Psoas muscle (tissue), 7 donors: ENCODE measurements at regions not wholly inside any gene's neighbourhood (a gene's known extent, or its start where the extent isn't known, plus 50 kb on each side); places are given as distances from the start of the nearest gene placed in this dataset.

ENCODE experiments used
- ATAC-seq, 4 donors: fragments of 200-7000 bp; cut with Tn5 transposase; one replicate each; pipeline ENCODE4 v1.9.1; 2020; ENCODE audit warnings: moderate library complexity in 3 of 4, mild to moderate bottlenecking in 2 of 4
- DNase-seq, 2 donors: peaks; one replicate each; pipeline ENCODE4 v3.0.0-alpha.2; 2020
- H3K27ac ChIP-seq: fragments of 200-600 bp; one replicate; pipeline ENCODE4 v1.8.0; 2022
- H3K27me3 ChIP-seq, 3 donors: fragments of 200-600 bp in 1 of 3; one replicate each; pipeline versions ENCODE4 v1.6.1 to v1.8.0; 2013 to 2022; ENCODE audit warnings: low read length in 2 of 3, mild to moderate bottlenecking in 2 of 3, moderate library complexity in 1 of 3; ENCODE audit not compliant: insufficient read depth in 3 of 3
- H3K36me3 ChIP-seq, 2 donors: fragments of 200-600 bp in 1 of 2; one replicate each; pipeline versions ENCODE4 v1.6.1 to v1.8.0; 2013 to 2022; ENCODE audit warnings: low read depth in 1 of 2, mild to moderate bottlenecking in 1 of 2, moderate library complexity in 1 of 2; ENCODE audit not compliant: insufficient read depth in 1 of 2
- H3K4me1 ChIP-seq: fragments of 200-600 bp; one replicate; pipeline ENCODE4 v1.8.0; 2022
- H3K4me3 ChIP-seq: fragments of 200-600 bp; one replicate; pipeline ENCODE4 v1.8.0; 2022; ENCODE audit warnings: mild to moderate bottlenecking
- H3K9me3 ChIP-seq: fragments of 200-600 bp; one replicate; pipeline ENCODE4 v1.8.0; 2022
- CTCF ChIP-seq: fragments of 200-600 bp; IDR thresholded peaks from one replicate; pipeline ENCODE4 v1.8.0; 2022; ENCODE audit warnings: antibody characterized with exemption
- WGBS, 3 donors: extraction: QIAGEN DNeasy Blood & Tissue Kit; methylation state at CpG; one replicate each; pipeline versions ENCODE4 v1.1.6 to v1.1.7; 2013; 5-methylcytosine and 5-hydroxymethylcytosine counted together
- intact Hi-C, 2 donors: fragments of 100-400 bp; cut with DNase I; formaldehyde crosslinking; loops; one replicate each; pipeline versions ENCODE4 v1.11.0 to v1.14.2; 2022
- donor health status: healthy with polysubstance abuse.
- donor health status: DM: no; HTN: no; CAD: no; lungs with moderate emphysema.
- donor health status: Bipolar disorder and iron deficiency.
- donor health status: healthy.
- donor health status: DM: yes; HTN: yes; CAD: no.
- donor health status: DM: no; HTN: no; CAD: no.
- donor health status: DM: yes; HTN: yes; CAD: no.

- WGBS, 3 donors, result 30 to 32% (median 31%) methylated on average over 4 of the region's 4 CpGs
- DNase-seq, result no peak
- Histone ChIP-seq H3K36me3 (no peaks in the 10 kb centered on the region), H3K27me3 (peaks cover 2 to 29% (median 2%) of the 10 kb centered on the region in 3 donors), H3K9me3 (no peaks in the 10 kb centered on the region), H3K27ac (no peak overlapping the region), H3K4me1 (no peaks in the 10 kb centered on the region), H3K4me3 (no peak overlapping the region)
- intact Hi-C loops, result no loop called here
- no peak for ATAC-seq
- no peak for TF ChIP-seq CTCF
Measured at GRCh38 chr15:60101416-60101815, 97.3 kb downstream of the FOXB1 start.

- Histone ChIP-seq H3K27ac (no peak overlapping the region), H3K9me3 (no peaks in the 10 kb centered on the region), H3K4me3 (no peak overlapping the region), H3K4me1 (no peaks in the 10 kb centered on the region), H3K27me3 (peaks cover 2 to 34% (median 2%) of the 10 kb centered on the region in 3 donors), H3K36me3 (no peaks in the 10 kb centered on the region)
- intact Hi-C loops, result no loop called here
- ATAC-seq (no peak), DNase-seq (no peak)
- TF ChIP-seq CTCF, result no peak
Measured at GRCh38 chr15:60102748-60103147, 98.6 kb downstream of the FOXB1 start.

- TF ChIP-seq CTCF, result no peak
Measured at GRCh38 chr15:60110909-60111308, 106.8 kb downstream of the FOXB1 start.

GRCh38 chr15:60115579-60116380, 111.7 kb downstream of the FOXB1 start:
- 67 to 71% (median 71%) methylated on average over 9 of the region's 9 CpGs for WGBS, 3 donors
- Histone ChIP-seq H3K27ac (no peak overlapping the region), H3K4me1 (no peaks in the 10 kb centered on the region), H3K4me3 (no peak overlapping the region), H3K27me3 (peaks cover 0 to 33% (median 8%) of the 10 kb centered on the region in 3 donors), H3K9me3 (no peaks in the 10 kb centered on the region), H3K36me3 (no peaks in the 10 kb centered on the region)
- intact Hi-C loops, result no loop called here
- DNase-seq (no peak), ATAC-seq (no peak)
- TF ChIP-seq CTCF, result no peak

More at GRCh38 chr15:60110909-60111308, 106.8 kb downstream of the FOXB1 start:
- Histone ChIP-seq H3K27ac (no peak overlapping the region), H3K4me3 (no peak overlapping the region), H3K4me1 (no peaks in the 10 kb centered on the region), H3K27me3 (peaks cover 0 to 32% (median 4%) of the 10 kb centered on the region in 3 donors), H3K36me3 (no peaks in the 10 kb centered on the region), H3K9me3 (no peaks in the 10 kb centered on the region)
- ATAC-seq (no peak), DNase-seq (no peak)
- intact Hi-C loops, result no loop called here
- 89 to 93% (median 90%) methylated on average over 5 of the region's 5 CpGs for WGBS, 3 donors
